Fibroblast of pulmonary artery (primary cell): ENCODE measurements at regions not wholly inside any gene's neighbourhood (a gene's known extent, or its start where the extent isn't known, plus 50 kb on each side); places are given as distances from the start of the nearest gene placed in this dataset.

ENCODE experiments used
- DNase-seq: peaks from one replicate; pipeline ENCODE4 v3.0.0-alpha.2; 2010; ENCODE audit warnings: low read depth
- H3K4me3 ChIP-seq: replicated peaks from 2 replicates; pipeline ENCODE4 v1.5.1; 2011; ENCODE audit warnings: low read depth, mild to moderate bottlenecking, control low read depth, low read length, moderate library complexity
- TF ChIP-seq, protein P1 (sequence below): IDR thresholded peaks from 2 replicates; pipeline ENCODE4 v1.5.1; 2011; ENCODE audit warnings: mild to moderate bottlenecking, control low read depth, low read length, inconsistent platforms; ENCODE audit errors: missing control alignments

DNA sequence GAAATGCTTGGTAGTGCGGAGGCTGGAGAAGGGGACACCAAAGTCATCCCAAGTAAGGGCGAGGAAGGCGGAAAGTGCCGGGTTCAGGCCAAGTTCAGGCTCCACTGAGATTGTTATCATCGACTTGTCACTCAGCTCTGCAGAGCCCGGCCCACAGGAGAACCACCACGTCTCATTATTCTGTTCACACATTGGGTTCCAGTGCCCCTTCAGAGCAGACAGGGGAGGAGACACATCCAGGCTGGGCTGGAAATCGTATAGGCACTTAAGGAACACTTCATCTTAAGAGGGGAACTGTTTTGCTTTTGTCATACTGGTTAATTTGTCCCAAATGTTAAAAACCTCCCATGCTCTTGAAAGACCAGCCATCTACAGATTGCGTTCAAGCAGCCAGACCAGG lies 118.3 kb upstream of the ADAMTS18 start:
- no peak for DNase-seq
- TF ChIP-seq, protein P1, sequence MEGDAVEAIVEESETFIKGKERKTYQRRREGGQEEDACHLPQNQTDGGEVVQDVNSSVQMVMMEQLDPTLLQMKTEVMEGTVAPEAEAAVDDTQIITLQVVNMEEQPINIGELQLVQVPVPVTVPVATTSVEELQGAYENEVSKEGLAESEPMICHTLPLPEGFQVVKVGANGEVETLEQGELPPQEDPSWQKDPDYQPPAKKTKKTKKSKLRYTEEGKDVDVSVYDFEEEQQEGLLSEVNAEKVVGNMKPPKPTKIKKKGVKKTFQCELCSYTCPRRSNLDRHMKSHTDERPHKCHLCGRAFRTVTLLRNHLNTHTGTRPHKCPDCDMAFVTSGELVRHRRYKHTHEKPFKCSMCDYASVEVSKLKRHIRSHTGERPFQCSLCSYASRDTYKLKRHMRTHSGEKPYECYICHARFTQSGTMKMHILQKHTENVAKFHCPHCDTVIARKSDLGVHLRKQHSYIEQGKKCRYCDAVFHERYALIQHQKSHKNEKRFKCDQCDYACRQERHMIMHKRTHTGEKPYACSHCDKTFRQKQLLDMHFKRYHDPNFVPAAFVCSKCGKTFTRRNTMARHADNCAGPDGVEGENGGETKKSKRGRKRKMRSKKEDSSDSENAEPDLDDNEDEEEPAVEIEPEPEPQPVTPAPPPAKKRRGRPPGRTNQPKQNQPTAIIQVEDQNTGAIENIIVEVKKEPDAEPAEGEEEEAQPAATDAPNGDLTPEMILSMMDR = no peak
- no peak overlapping the region for H3K4me3 ChIP-seq

DNA sequence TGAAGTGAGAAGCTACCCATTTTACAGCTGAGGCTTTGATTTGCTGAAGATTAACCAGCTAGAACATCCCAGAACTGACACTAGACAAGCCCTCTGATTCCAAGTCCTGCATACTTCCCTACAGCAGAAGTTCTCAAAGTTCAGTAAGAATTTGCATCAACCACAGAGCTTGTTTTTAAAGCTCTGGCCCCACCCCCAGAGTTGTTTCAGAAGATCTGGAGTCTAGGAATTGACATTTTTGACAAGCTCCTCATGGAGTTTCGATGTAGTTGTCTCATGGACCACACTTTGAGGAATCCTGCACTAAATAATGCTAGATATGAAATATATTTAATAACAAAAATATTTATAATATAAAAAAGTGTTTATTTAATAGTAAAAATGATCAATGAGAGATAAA lies 120.3 kb upstream of the ADAMTS18 start:
- H3K4me3 ChIP-seq = no peak overlapping the region
- TF ChIP-seq, protein P1 = no peak
- no peak for DNase-seq

GRCh38 chr16:77555791-77556190 lies 121.0 kb upstream of the ADAMTS18 start:
- DNase-seq = no peak
- H3K4me3 ChIP-seq = no peak overlapping the region
- TF ChIP-seq, protein P1 = no peak

GRCh38 chr16:77556201-77556873 lies 121.5 kb upstream of the ADAMTS18 start:
- DNase-seq = no peak
- H3K4me3 ChIP-seq = no peak overlapping the region
- TF ChIP-seq, protein P1 = no peak

- DNase-seq = no peak
- no peak overlapping the region for H3K4me3 ChIP-seq
- TF ChIP-seq, protein P1 = no peak
Observed at GRCh38 chr16:77557385-77557784, 122.6 kb upstream of the ADAMTS18 start.

DNA sequence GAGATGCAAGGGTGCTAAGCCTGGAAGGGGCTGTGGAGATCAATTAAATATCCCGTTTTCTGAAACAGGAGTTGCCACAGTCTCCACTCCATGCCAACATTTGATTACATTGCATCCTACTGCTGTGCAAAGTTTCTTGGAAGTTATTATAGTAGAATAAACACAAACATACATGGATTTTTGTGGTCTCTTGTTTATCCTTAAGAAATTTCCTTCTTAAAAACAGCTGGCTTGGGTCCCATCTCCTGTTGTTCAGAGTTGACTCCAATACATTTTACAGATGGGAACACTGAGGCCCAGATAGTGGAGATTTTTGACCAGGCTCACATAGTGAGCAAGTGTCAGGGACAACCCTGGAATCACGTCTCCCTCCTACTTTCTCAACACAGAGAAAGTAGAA lies 124.0 kb upstream of the ADAMTS18 start:
- no peak overlapping the region for H3K4me3 ChIP-seq
- no peak for DNase-seq
- TF ChIP-seq, protein P1 = no peak

- no peak for DNase-seq
- TF ChIP-seq, protein P1 = no peak
- H3K4me3 ChIP-seq = no peak overlapping the region
Observed at GRCh38 chr16:77562497-77562896, 127.7 kb upstream of the ADAMTS18 start.
